ENCODE measurements at regions not wholly inside any gene's neighbourhood (a gene's known extent, or its start where the extent isn't known, plus 50 kb on each side); places are given as distances from the start of the nearest gene placed in this dataset.
A peak's percentile ranks its signal among the peaks of the same experiment; 100 is the strongest.

- TF ChIP-seq CTCF (conservative IDR thresholded peaks at IDR 0.05), result peak; percentile 78
- no peak for TF ChIP-seq ZFX (IDR thresholded peaks at IDR 0.05)
Measured at GRCh38 chr19:32287811-32288227, 57.6 kb upstream of the ZNF507 start.

Measured in C4-2B (cell line).